ENCODE measurements at regions not wholly inside any gene's neighbourhood (a gene's known extent, or its start where the extent isn't known, plus 50 kb on each side); places are given as distances from the start of the nearest gene placed in this dataset.

DNA sequence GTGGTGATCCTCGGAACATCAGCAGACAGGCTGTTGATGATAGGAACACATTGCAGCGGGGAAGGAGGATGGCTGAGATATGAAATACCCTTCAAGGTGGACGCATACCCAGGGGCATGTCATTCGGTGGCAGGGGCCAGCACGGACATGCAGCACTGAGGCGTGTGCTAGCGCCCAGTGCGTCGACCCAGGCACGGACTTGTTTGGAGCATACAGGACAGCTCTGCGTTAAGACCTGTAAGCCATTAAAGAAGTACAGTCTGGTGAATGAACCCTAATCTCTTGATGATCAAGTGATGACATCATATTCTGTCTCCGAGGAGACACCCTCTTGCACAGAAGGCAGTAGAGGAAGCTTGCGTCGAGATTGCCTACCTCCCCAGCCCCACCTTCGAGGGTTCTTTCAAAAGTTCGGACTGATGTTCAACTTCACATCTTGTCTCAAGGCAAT, 63.6 kb upstream of the KIF26B start:
- no peak for TF ChIP-seq EP300 (IDR thresholded peaks at IDR 0.05)
- TF ChIP-seq, protein P1, sequence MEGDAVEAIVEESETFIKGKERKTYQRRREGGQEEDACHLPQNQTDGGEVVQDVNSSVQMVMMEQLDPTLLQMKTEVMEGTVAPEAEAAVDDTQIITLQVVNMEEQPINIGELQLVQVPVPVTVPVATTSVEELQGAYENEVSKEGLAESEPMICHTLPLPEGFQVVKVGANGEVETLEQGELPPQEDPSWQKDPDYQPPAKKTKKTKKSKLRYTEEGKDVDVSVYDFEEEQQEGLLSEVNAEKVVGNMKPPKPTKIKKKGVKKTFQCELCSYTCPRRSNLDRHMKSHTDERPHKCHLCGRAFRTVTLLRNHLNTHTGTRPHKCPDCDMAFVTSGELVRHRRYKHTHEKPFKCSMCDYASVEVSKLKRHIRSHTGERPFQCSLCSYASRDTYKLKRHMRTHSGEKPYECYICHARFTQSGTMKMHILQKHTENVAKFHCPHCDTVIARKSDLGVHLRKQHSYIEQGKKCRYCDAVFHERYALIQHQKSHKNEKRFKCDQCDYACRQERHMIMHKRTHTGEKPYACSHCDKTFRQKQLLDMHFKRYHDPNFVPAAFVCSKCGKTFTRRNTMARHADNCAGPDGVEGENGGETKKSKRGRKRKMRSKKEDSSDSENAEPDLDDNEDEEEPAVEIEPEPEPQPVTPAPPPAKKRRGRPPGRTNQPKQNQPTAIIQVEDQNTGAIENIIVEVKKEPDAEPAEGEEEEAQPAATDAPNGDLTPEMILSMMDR (IDR thresholded peaks at IDR 0.05) = no peak

Measured in tibial nerve (tissue), 4 donors.